ENCODE measurements at regions not wholly inside any gene's neighbourhood (a gene's known extent, or its start where the extent isn't known, plus 50 kb on each side); places are given as distances from the start of the nearest gene placed in this dataset.

DNA sequence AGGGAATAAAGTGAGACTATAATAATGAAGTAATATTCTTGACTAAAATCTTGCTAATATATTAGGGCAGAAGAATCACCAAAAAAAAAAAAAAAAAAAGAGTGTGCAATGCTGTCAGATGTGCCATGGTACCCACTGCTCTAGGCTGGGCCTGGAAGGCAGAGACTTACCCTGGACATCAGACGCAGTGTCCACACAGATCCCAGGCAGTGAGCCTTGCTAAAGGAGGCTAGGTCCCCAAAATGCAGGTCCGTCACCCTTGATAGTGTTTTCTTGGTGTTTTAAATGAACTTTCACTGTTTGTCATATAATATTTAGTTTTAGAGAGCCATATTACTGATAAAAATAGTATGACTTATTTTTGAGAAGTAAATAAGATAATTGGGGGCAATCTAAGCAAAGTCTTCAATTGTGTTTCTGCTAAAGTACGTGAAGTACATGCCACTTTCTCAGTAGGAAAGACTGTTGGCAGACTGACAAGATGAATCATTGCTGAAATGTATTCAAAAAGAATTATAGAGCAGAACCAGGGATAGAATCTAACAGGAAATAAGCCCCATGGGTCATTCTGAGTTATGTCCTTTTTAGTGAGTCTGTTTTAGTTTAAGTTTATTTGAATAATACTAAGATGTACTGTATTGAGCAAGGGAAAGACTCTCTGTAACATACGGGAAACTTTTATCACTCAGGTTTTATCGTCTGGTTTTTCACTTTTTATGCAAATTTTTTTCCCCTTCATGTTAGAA lies 74.6 kb upstream of the PDC start:
- no peaks in the 10 kb centered on the region for H3K27me3 ChIP-seq
- intact Hi-C loops (cut with DNase I), result no loop called here
- H3K36me3 ChIP-seq, result no peaks in the 10 kb centered on the region
- no peak overlapping the region for H3K4me3 ChIP-seq
- no peak for ATAC-seq
- H3K27ac ChIP-seq, result no peak overlapping the region
- TF ChIP-seq, protein P1, sequence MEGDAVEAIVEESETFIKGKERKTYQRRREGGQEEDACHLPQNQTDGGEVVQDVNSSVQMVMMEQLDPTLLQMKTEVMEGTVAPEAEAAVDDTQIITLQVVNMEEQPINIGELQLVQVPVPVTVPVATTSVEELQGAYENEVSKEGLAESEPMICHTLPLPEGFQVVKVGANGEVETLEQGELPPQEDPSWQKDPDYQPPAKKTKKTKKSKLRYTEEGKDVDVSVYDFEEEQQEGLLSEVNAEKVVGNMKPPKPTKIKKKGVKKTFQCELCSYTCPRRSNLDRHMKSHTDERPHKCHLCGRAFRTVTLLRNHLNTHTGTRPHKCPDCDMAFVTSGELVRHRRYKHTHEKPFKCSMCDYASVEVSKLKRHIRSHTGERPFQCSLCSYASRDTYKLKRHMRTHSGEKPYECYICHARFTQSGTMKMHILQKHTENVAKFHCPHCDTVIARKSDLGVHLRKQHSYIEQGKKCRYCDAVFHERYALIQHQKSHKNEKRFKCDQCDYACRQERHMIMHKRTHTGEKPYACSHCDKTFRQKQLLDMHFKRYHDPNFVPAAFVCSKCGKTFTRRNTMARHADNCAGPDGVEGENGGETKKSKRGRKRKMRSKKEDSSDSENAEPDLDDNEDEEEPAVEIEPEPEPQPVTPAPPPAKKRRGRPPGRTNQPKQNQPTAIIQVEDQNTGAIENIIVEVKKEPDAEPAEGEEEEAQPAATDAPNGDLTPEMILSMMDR (IDR thresholded peaks at IDR 0.05), result no peak
- H3K4me1 ChIP-seq, result peaks cover 7% of the 10 kb centered on the region
- H3K9me3 ChIP-seq, result no peaks in the 10 kb centered on the region
- DNase-seq, result no peak

- intact Hi-C loops (cut with DNase I), result no loop called here
- H3K36me3 ChIP-seq, result no peaks in the 10 kb centered on the region
- H3K4me1 ChIP-seq, result peaks cover 7% of the 10 kb centered on the region
- H3K27ac ChIP-seq, result no peak overlapping the region
- H3K4me3 ChIP-seq, result no peak overlapping the region
- H3K27me3 ChIP-seq, result no peaks in the 10 kb centered on the region
- no peak for ATAC-seq
- TF ChIP-seq, protein P1 (IDR thresholded peaks at IDR 0.05), result no peak
- H3K9me3 ChIP-seq, result no peaks in the 10 kb centered on the region
- DNase-seq, result no peak
Observed at GRCh38 chr1:186534401-186534800, 73.5 kb upstream of the PDC start.

- TF ChIP-seq, protein P1 (IDR thresholded peaks at IDR 0.05), result no peak
- no peaks in the 10 kb centered on the region for H3K36me3 ChIP-seq
- ATAC-seq (no peak), DNase-seq (no peak)
- no peak overlapping the region for H3K4me3 ChIP-seq
- H3K4me1 ChIP-seq, result peaks cover 7% of the 10 kb centered on the region
- H3K27ac ChIP-seq, result no peak overlapping the region
- no peaks in the 10 kb centered on the region for H3K9me3 ChIP-seq
- H3K27me3 ChIP-seq, result no peaks in the 10 kb centered on the region
- intact Hi-C loops (cut with DNase I), result no loop called here
Observed at GRCh38 chr1:186532466-186532865, 71.6 kb upstream of the PDC start.

GRCh38 chr1:186531561-186532165 lies 70.7 kb upstream of the PDC start:
- Histone ChIP-seq H3K9me3 (no peaks in the 10 kb centered on the region), H3K27ac (no peak overlapping the region), H3K4me3 (no peak overlapping the region), H3K27me3 (no peaks in the 10 kb centered on the region), H3K36me3 (no peaks in the 10 kb centered on the region), H3K4me1 (peaks cover 7% of the 10 kb centered on the region)
- ATAC-seq, result no peak
- TF ChIP-seq, protein P1 (IDR thresholded peaks at IDR 0.05), result no peak
- intact Hi-C loops (cut with DNase I), result no loop called here
- DNase-seq, result no peak

- H3K27me3 ChIP-seq, result no peaks in the 10 kb centered on the region
- TF ChIP-seq, protein P1 (IDR thresholded peaks at IDR 0.05), result no peak
- ATAC-seq (no peak), DNase-seq (no peak)
- H3K36me3 ChIP-seq, result no peaks in the 10 kb centered on the region
- H3K27ac ChIP-seq, result no peak overlapping the region
- no peaks in the 10 kb centered on the region for H3K9me3 ChIP-seq
- intact Hi-C loops (cut with DNase I), result no loop called here
- H3K4me3 ChIP-seq, result no peak overlapping the region
- H3K4me1 ChIP-seq, result no peaks in the 10 kb centered on the region
Observed at GRCh38 chr1:186530109-186530508, 69.2 kb upstream of the PDC start.

All from upper lobe of right lung (tissue), 1 donor.